Globus pallidus (tissue), 1 donor: ENCODE measurements at regions not wholly inside any gene's neighbourhood (a gene's known extent, or its start where the extent isn't known, plus 50 kb on each side); places are given as distances from the start of the nearest gene placed in this dataset.

Source experiments
- DNase-seq: peaks from one replicate; pipeline ENCODE4 v3.0.0-alpha.2; 2015; ENCODE audit warnings: low spot score

DNA sequence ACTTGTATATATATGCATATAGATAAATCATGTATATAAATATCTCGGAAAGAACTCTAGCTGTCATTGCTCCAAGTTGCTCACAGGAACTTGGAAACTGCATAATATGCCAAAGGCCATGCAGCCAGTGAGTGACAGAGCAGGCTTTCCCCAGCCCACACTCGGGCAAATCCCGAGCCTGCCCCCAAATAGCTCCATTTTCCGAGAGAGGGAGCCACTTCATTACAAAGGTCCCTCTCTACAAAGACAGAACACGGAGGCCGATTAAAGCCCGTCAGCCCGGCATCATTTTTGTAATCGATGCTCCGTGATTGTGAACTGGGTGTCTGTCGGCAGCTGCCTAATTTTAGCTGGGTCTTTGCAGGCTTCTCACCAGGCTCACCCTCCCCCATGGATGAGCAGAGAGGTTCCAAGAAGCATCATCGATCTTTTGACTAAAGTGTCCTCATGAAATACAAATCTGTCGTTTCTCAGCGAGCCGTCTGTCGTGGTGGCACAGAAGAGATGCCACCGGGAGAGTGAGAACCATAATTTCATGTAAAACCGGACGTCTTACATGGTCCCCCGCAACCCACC, 663.9 kb downstream of the PTPRU start:
- DNase-seq: no peak

DNA sequence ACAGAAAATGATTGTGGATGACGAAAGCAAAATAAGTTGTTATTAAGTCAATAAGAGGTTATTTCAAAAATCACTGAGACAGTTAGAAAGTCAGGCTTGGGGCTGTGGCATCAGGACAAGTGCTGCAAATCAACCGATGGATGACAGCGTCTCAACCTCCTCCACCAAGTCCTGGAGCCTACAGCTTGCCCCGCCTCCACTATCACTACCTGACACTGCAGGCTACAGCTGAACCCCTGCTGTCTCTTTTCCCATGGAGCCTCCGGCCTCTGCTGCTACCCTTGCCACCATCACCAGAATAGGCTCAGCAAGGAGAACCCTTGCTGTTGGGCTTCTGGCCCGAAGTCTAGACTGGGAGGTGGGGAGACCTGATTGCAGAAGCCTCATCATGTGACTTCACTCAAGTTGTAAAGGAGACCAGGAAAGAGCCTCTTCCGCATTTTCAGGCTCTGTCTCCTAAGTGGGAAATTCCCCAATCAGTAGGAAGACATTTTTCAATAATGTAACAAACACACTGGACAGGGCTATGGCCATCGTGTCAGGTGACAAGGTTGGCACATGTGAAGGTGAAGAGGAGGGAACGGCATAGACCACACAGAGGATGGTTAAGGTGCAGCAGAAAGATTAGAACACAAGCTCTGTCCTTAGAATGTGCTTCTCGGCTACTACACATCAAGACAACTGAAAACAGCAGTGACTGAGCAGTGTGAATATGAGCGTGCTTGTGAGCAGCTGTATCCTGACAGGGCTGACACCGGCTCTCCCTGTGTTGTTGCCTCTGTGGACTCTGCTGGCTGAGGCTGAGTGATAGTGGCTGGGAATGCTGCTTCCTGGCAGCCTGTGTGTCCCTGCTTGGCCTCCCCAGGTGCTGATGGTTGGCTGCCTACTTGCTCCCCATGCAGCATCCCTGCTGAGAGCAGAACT, 660.7 kb downstream of the PTPRU start:
- peak; percentile 6 for DNase-seq

DNA sequence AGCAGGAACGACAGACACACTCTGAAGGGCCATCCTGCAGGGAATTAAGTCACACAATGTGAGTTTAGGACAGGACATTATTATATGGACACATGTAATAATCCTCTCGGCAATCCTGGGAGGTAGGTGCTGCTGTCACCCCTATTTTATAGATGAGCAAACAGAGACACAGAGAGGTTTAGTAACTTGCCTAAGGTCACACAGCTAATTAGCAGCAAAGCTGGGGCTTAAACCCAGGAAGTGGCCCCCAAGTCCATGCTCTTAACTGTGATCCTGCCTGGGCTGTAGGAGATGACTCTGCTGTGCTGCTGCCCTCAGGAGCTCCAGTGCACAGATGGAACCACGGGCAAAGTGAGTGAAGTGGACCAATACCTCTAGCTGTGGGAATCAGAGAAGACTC, 660.0 kb downstream of the PTPRU start:
- no peak for DNase-seq

DNA sequence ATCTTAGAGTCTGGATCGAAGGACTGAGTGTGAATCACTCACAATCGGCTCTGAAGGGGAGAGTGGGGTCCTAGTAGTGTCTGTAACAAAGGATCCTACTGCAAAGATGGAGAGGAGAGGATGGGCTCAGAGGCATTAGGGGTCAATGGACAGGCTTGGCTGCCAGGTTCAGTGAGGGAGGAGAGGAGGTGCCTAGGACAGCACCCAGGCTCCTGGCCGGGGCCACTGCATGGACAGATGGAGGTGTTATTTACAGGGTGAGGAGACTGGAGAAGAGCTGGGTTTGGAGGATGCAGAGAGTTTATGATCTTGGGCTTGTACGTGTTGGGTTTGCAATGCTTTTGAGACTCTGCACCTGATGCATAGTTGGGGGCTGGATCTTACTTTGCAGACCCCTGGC, 658.9 kb downstream of the PTPRU start:
- no peak for DNase-seq

DNA sequence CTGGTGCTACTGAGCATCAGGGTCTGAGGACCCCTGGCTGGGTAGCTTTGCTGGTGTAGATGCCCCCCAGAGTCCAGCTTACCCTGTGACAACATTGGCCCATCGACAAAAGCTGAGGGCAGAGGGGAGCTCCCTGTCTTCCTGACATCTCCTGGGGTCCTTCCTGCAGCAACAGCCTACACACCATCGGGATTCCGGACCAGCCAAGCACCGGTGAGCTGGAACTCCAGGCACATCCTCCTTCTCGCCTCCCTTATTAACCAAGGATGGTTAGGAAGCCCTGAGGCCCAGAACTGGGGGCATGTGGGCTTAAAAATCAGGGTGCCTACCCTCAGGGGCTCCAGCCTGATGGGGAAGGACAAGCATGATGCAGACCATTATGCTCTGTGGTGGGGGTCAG, 658.0 kb downstream of the PTPRU start:
- no peak for DNase-seq

DNA sequence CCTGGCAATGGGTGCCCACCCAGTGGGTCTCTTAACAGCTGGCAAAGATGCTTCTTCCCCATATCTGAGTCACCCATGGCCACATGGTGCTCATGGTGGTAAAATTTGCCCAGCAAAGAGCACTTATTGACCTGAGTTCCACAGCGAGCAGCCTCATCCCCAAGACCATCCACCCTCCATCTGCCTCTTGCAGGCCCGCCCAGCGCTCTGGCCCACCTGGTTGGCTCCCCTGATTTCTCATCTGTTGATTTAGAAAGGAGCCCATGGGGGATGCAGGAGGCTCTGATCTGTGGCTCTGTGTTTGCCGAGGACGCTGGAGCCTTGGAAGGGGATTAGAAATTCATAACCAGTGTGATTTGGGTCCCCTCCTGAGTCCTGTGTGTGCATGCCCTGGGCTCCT, 657.5 kb downstream of the PTPRU start:
- DNase-seq: no peak

DNA sequence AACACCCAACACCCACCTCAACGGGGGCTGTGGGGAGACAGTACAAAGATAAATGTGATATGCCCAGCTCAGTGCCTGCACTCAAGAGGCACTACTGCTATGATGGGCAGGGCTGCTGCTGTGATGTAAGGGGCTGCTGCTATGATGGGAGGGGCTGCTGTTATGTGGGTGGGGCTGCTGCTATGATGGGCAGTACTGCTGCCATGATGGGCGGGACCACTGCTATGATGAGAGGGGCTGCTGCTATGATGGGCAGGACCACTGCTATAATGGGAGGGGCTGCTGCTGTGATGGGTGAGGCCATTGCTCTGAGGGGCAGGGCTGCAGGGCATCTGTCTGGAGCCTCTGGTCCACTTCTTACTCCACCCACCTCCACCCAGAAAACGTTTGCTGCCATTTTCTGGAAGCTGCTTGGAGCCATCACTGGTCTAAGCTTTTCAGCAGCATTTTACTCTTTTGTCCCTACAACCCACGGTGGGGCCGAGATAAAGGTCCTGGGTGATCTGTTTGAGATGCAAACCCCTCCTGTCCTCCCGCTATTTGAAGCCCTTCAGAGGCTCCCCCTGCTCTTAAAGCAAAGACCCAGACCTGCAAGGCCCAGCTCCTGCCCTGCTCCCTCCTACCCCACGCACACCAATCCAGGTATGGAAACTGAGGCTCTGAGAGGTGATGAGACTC, 656.9 kb downstream of the PTPRU start:
- no peak for DNase-seq

DNA sequence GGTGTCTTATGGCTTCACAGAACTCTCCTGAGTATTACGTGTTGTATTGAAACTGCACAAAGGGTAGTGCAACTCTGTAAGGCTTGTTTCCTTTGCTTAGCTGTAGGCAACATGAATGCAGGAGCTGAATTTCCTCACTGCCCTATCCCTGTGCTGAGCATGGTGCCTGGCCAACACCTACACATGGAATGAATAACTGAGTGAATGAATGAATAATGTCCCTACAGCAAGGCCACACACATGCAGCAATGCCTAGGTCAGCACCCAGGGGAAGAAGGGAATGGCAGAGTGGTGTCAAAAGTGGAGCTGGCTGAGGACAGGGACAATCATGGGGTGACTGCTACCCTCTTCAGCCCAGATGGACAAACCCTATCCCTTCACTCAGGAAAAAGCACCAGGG, 655.9 kb downstream of the PTPRU start:
- no peak for DNase-seq

DNA sequence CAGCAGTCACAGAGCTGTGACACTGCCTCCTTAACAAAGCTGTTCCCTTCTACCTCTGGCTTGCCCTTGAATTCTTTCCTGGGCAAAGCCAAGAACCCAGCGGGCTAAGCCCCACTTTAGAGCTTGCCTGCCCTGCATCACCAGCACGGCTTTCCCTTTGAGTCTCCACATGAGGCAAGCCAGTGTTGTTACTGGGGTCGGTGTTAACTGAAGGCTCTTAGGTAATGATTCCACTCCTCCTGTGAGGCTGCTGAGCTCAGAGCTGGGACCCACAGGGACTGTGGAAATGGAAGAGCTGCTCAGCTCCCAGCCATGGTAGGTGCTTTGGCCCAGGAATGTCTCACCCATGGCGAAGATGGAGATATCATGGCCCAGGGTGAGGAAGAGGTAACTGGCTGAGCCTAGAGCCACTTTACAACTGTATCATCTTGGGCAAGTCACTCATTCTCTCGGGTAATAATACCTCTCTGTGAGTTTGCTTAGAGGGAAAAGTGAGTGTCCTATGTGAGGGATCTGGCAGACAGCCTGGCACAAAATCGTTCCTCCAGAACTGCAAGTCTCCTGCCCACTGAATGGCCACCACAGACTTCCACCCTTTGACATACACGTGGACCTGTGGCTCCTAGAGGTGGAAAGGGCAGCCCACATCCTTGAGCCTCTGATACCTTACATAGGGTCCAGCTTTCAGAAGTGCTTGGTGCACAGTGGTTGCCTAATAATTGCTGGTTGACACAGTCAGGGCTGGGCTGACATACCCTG, 654.1 kb downstream of the PTPRU start:
- DNase-seq: no peak

DNA sequence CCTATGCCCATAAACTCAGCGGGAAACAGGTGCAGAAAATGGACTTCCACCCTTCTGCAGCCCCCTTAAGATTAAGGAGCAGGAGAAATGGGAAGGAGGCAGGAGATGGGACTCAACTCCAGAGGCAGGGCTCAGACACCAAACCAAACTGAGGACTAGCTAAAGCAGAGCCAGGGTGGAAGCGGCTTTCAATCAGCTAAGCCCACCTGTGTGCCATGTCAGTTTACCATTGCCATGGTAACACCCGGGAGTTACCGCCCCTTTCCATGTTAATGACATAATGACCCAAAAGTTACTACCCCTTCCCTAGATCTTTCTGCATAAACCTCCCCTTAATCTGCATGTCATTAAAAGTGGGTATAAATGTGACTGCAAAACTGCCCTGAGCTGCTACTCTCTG, 653.5 kb downstream of the PTPRU start:
- DNase-seq: no peak

DNA sequence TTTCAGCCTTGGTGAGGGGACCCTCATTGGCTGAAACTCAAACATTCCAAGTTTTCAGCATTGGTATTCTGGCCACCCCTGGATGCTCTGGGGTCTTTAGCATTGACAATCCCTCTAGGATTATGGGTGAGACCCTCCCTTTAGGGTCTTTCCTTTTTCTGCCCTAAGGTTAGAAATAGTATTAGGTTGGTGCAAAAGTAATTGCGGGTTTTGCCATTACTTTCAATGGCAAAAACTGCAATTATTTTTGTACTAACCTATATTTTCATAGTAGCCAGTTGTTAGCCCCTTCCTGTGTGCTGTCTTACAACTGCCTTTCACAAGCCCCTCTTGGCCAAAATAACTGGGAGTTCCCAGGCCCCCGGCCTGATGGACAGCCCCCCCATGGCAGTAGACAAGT, 648.4 kb downstream of the PTPRU start:
- DNase-seq: no peak

DNA sequence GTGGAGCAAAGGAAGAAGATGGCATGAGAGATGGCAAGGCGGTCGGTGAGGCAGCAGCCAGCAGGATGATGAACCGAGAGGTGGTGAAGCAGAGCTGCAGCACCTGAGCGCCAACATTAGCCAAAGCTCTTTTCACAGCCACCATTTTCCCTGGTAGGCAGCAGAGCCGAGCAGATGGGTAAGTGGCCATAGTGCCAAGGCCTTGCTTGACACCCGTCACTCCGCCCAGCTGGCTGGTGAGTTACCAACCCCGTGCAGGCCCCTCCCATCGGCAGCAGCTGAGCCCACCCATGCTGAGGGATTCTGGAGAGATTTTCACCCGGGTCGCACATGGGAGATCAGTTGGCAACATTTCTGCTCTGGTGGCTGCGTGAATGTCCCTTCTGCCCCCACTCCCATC, 647.7 kb downstream of the PTPRU start:
- no peak for DNase-seq

DNA sequence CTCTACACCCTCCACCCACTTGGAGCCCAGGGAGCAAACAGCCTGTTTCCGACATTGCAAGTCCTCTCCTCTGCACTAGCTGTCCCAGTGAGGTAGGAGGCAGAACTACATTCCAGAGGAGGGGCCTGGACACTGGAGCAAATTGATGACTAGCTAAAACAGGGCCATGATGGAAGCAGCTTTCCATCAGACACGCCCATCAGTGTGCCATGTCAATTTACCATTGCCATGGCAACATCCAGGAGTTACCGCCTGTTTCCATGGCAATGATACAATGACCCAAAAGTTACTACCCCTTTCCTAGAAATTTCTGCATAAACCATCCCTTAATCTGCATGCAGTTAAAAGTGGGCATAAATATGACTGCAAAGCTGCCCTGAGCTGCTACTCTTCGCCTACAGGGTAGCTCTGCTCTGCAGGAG, 647.1 kb downstream of the PTPRU start:
- DNase-seq: no peak

DNA sequence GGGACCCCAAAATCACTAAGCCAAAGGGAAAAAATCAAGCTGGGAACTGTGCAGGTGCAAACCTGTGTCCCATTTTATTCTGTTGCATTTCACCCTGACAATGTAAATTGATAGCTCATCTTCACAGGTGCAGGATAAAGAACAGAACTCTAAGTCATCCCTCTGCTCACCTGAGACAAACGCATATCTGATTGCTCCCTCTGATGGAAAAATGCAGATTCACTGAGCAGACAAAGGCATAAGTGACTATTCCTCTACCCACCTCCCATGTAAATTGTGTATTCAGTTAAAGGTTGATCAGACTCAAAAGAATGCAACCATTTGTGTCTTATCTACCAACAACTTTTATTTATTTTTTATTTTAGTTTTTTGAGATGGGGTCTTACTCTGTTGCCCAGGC, 644.2 kb downstream of the PTPRU start:
- DNase-seq: no peak

DNA sequence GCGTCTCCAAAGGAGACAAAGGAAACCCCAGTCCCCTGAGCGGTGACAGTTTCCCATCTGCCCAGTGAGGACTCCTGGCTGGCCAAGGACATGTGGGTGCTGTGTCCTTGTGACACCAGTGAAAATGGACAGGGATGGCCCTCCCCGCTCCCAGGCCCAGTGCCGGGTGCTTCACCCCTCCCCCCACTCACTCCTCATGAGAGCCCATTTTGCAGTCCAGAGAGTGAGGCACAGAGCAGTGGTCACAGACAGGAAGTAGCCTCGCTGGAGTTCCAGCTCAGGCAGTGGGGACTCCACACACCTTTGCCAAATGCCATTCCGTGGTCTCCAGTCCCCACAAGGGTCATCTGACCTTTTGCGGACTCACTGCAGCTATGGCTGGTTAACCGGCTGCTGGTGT, 642.9 kb downstream of the PTPRU start:
- DNase-seq: no peak

DNA sequence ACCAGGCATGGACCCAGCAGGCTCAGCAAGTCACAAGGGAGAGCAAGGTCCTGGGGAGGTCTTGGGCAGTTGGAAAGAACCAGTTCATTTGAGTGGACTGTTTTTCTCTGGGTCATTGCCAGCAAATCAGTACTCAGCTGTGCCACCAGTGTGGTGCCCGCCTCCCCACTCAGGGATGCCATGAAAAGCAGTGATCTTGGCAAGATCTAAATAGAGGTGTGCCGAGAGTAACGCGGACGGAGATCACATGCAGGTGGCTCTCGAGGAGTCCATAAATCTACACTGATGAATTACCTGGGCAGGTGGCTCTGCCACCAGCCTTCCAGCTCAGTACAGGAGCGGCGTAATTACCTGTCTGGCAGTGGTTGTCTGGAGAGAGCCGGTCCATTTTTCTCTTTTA, 642.2 kb downstream of the PTPRU start:
- no peak for DNase-seq

DNA sequence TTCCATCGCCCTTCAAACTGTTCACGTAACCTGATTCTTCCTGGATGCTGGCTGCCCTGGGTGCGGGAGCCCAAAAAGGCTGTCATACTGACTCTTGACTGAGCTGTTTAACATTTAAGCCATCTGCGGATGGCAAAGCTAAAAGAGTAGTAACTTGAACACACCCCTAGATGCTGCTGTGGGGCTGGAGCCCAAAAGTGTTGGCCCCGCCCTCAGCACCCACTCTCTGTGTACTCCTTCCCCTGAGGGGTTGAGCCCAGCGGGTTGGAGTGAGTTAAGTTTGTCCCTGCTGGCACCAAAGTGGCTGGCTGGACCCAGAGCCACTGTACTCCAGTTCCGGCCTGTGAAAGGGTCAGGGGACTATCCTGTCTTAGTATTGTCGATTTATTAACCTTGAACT, 640.6 kb downstream of the PTPRU start:
- no peak for DNase-seq

DNA sequence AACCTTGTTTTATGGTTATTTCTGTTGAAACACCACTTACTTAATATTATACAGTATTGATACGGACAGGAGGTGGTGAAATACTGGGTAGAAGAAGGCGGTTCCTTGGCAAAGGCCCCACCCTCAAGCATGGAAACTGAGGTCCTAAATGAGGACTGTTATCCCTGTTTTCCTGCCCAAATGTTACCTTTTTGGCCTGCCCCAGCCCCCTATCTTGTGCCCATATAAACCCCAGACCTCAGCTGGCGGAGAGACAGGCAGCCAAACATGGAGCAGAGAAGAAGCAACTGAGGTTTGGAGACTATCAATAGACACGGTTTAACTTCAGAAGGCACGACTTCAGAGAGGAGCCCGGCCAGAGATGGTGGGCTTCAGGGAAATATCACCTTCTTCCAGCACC, 640.1 kb downstream of the PTPRU start:
- DNase-seq: no peak

DNA sequence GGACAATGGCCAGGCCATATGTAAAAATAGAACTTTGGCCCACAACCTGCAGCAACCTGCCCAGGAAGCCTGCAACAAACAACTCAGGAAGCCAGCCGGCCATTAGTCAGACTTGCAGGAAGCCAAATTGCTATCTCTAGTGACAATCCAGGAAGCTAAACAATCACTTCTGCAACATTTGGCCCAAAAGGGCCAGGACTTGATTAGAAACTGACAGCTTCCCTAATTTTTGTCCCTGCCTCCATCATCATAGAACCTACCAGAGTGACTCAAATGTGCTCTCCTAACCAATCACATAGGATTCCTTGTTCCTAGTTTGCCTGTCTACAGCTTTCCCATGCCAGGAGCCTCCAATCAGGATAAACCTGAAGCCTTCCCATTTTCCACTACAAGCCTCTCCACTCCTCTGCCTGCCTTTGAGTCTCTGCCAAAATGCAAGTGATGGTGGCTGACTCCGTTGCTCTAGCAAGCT, 639.3 kb downstream of the PTPRU start:
- DNase-seq: no peak

DNA sequence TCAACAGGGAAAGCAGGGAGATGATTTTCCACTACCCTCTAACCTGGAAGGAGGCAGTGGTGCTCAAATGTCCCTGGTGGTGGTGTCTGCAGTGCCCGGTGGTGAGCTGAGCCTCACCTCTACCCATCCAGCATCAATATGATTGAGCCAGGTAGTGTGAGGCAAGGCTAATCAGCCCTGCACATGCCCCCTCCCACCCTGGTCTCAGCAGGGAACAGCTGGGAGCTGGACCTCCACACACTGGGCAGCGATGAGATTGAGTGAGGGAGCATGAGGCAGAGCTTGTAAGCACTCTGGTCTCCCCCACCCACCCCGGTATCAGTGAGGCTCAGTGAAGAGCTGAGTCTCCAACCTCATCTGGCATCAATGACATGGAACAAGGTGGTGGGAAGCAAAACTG, 634.3 kb downstream of the PTPRU start:
- no peak for DNase-seq

DNA sequence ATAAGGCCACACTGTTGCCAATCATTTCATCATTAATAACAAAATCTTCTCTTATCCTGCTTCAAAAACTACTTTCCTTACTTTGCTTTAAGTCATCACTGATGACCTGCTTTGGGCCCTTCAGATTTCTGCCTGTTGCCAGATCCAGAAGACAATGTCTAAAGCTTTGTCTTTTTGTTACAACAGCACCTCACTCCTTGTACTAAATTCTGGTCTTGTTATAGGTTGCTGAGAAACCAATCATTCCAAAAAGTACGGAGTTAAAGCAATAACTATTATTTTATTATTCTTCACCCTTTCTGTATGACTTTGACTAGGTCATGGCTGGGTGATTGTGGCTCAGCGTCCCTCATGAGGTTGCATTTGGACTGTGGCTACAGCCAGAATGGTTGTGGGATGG, 633.5 kb downstream of the PTPRU start:
- no peak for DNase-seq

DNA sequence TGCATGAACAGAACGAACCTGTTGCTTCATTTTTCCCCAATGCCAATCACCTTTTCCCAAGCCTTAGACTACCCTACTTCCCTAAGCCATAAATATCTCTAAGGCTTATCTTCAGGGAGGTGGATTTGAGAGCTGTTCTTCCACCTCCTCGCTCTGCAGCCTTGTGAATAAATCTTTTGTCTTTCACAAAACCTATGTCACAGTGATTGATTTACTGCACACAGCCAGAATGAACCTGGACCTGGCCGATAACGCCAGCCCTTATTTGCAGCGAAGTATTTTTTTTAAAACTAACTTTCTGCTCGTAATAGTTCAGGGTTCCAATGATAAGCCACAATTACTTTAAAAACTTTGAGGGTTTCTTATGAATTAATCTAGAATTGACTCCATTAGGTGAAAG, 632.6 kb downstream of the PTPRU start:
- DNase-seq: no peak
